ENCODE measurements at regions not wholly inside any gene's neighbourhood (a gene's known extent, or its start where the extent isn't known, plus 50 kb on each side); places are given as distances from the start of the nearest gene placed in this dataset.

- TF ChIP-seq CTCF (IDR thresholded peaks at IDR 0.05) (no peak), POLR2AphosphoS5 (IDR thresholded peaks at IDR 0.05; ENCODE audit: low read depth, low read length) (no peak)
Observed at GRCh38 chr2:145253492-145253891, 733.6 kb upstream of the ZEB2 start.
